HG03520 (cell line): ENCODE measurements at regions not wholly inside any gene's neighbourhood (a gene's known extent, or its start where the extent isn't known, plus 50 kb on each side); places are given as distances from the start of the nearest gene placed in this dataset.
A peak's percentile ranks its signal among the peaks of the same experiment; 100 is the strongest.
"Not testable (repeated sequence)": the region's sequence is repeated elsewhere in the genome, so short reads cannot be mapped to it uniquely, and the experiment has no call there.

Experiments
- ATAC-seq: cut with Tn5 transposase; IDR thresholded peaks from one replicate; pipeline ENCODE4 v1.9.1; 2021; ENCODE audit warnings: mild to moderate bottlenecking, moderate library complexity; ENCODE audit not compliant: unreplicated experiment

- no peak for ATAC-seq
These were observed 165.9 kb upstream of the PPP1R3A start for GRCh38 chr7:114084472-114085312.

GRCh38 chr7:114084002-114084471, 165.2 kb upstream of the PPP1R3A start:
- no peak for ATAC-seq

- ATAC-seq = no peak
These were observed 164.6 kb upstream of the PPP1R3A start for GRCh38 chr7:114083166-114084001.

- ATAC-seq = no peak
These were observed 163.9 kb upstream of the PPP1R3A start for GRCh38 chr7:114082642-114083165.

- ATAC-seq = no peak
These were observed 163.0 kb upstream of the PPP1R3A start for GRCh38 chr7:114081606-114082425.

- ATAC-seq = not testable (repeated sequence)
These were observed 158.3 kb upstream of the PPP1R3A start for GRCh38 chr7:114077158-114077524.

GRCh38 chr7:114076392-114077157, 157.8 kb upstream of the PPP1R3A start:
- ATAC-seq = not testable (repeated sequence)

- ATAC-seq = no peak
These were observed 154.9 kb upstream of the PPP1R3A start for GRCh38 chr7:114073701-114074100.

GRCh38 chr7:114070246-114070645, 151.4 kb upstream of the PPP1R3A start:
- ATAC-seq = no peak

- no peak for ATAC-seq
These were observed 144.0 kb upstream of the PPP1R3A start for GRCh38 chr7:114062810-114063209.

- ATAC-seq = peak; percentile 92
These were observed 133.1 kb upstream of the PPP1R3A start for GRCh38 chr7:114051871-114052331.

GRCh38 chr7:114050571-114050970, 131.8 kb upstream of the PPP1R3A start:
- ATAC-seq = no peak

GRCh38 chr7:114048386-114049235, 129.8 kb upstream of the PPP1R3A start:
- no peak for ATAC-seq

GRCh38 chr7:114047889-114048288, 129.1 kb upstream of the PPP1R3A start:
- ATAC-seq = no peak

- ATAC-seq = no peak
These were observed 114.7 kb upstream of the PPP1R3A start for GRCh38 chr7:114033475-114033874.

- ATAC-seq = peak; percentile 79
These were observed 107.8 kb upstream of the PPP1R3A start for GRCh38 chr7:114026486-114027089.

- ATAC-seq = no peak
These were observed 102.3 kb upstream of the PPP1R3A start for GRCh38 chr7:114021135-114021534.

- ATAC-seq = no peak
These were observed 89.9 kb upstream of the PPP1R3A start for GRCh38 chr7:114008696-114009095.

- no peak for ATAC-seq
These were observed 88.6 kb upstream of the PPP1R3A start for GRCh38 chr7:114007386-114007785.
